ENCODE measurements at regions not wholly inside any gene's neighbourhood (a gene's known extent, or its start where the extent isn't known, plus 50 kb on each side); places are given as distances from the start of the nearest gene placed in this dataset.

DNA sequence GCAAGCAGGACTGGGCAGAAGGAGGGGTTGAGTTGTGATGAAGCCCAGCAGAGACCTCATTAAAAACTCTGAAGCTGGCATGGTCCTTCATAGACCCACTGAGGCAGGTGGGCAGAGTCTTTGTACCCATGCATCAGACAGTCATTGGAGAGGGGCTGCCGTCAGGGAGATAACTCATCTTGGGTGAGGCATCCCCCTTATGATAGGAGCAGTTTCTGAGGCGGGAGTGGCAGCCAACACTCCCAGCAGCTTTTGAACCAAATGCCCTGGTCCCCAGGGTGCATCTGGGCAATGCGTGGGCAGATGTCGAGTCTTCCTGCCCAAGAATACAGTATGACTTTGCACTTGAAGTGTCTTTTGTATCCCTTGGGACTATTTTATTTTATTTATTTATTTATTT, 68.1 kb downstream of the HTR5A start:
- no peak for DNase-seq (ENCODE audit: low spot score)

- DNase-seq (ENCODE audit: low spot score), result no peak
Observed at GRCh38 chr7:155141562-155141961, 71.4 kb downstream of the HTR5A start.

DNA sequence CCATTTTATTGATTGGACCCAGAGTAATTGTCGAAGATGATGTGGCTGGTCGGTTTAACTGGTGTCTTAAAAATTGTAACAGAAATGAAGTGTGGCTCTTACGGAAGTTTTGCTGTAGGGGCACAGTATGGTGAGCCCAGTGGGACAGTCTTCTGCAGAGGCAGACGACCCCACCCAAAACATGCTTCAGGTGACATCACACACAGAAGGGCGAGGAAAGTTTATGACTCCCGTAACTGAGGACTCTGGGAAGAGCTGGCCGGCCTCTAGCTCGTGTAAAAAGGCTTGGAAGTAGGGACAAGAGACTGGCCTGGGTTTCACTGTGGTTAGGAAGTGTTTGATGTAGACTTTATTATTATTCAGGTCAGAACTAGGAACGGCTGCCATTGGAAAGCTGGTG, 73.3 kb downstream of the HTR5A start:
- no peak for DNase-seq (ENCODE audit: low spot score)

DNA sequence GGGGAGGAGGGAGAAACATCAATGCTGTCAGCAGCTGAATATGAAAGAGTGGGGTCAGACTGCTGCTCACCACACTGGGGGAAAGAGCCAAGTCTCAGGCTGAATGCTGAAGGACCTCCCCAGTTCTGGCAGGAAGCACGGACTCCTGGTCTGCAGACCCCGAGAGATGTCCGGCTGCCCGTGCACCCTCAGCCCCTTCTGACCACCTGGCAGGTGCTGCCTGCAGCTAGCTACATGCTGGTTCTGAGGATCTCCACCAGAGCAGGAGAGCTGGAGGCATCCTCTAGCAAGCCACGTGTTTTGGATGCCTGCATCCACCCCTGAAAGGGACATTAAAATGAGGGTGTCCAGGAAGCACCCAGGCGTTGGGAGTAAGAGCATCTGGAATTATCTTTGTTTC, 74.2 kb downstream of the HTR5A start:
- DNase-seq (ENCODE audit: low spot score), result no peak

GRCh38 chr7:155145477-155146255, 75.5 kb downstream of the HTR5A start:
- no peak for DNase-seq (ENCODE audit: low spot score)

DNA sequence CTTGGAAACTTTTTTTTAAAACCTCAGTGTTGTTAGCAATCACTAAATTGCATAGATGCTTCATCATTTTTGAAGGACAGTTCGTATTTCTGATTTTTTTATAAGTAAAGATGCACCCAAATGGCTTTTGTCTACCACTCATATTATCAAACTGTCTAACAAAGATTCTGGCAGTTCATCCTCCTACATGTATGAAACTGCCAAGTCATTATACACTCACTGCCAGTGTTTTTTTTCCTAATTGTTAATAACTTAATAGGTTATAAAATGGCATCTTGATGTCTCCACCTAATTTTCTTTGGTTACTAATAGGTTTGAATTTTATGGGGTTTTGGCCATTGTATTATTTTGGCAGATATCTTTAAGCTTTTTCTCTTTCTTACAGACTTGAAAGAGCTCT, 77.0 kb downstream of the HTR5A start:
- DNase-seq (ENCODE audit: low spot score), result no peak

DNA sequence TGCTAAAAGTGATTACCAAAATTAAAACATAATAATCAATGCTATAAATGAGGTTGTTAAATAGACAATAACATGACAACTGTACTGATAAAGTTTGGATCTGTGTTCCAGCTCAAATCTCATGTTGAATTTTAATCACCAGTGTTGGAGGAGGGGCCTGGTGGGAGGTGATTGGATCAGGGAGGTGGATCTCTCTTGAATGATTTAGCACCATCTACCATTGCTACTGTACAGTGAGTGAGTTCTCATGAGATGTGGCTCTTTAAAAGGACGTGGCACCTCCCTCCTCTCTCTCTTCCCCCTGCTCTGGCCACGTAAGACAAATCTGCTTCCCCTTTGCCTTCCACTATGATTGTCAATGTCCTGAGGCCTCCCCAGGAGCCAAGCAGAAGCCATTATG, 77.5 kb downstream of the HTR5A start:
- no peak for DNase-seq (ENCODE audit: low spot score)

DNA sequence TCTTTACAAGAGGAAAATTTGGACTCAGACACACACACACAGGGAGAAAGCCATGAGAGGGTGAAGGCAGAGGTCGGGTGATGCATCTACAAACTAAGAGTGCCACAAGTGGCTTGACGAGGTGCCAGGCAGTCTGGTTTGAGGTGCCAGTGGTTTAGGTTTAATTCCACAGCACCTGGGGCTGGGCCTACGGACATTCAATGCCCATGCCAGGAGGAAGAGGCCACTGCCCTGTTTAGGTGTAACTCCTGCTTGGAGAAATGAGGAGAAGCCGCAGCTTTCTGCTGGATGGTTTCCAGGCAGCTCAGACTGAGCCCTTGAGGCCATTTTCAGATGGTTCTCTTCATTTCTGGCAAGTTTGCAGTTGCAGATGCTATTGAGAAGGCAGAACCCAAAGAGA, 83.6 kb downstream of the HTR5A start:
- no peak for DNase-seq (ENCODE audit: low spot score)

GRCh38 chr7:155154586-155154985, 84.5 kb downstream of the HTR5A start:
- no peak for DNase-seq (ENCODE audit: low spot score)

- DNase-seq (ENCODE audit: low spot score), result no peak
Observed at GRCh38 chr7:155161690-155162089, 91.6 kb downstream of the HTR5A start.

DNA sequence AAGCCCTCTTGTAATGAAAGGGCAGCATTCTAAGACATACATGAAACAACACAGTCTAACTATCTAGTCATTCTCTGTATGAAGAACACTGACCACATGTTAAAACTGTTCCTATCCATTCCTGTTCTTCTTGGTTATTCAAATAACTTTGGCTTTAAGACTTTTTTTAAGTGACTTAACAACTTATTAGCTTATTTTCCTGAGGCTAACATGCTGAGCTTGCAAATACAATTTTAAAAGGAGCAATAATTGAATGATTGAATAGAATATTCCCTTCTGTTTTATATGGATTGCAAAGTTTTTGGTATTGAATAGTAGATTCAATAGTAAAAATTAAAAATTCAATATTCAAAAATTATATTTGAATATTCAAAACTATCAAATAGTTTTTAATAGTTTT, 92.3 kb downstream of the HTR5A start:
- no peak for DNase-seq (ENCODE audit: low spot score)

DNA sequence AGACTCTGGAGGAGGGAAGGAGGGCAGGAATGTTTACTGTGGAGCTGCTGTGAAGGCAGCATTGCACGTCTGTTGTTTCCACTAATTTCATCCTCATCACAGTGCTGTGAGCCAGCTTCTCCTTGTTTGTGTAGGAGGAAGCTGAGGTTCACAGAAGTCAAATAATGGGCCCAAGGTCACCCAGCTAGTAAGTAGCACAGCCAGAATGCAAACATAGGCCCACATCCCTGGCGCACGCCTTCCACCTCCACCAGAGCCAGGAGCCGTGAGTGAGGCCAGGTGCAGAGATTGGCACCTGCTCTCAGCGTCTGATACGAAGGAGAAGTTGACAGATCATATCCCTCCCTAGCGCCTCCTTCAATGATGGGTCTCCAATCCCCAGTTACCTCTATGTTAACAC, 93.6 kb downstream of the HTR5A start:
- DNase-seq (ENCODE audit: low spot score), result no peak

GRCh38 chr7:155164316-155164715, 94.2 kb downstream of the HTR5A start:
- no peak for DNase-seq (ENCODE audit: low spot score)

- DNase-seq (ENCODE audit: low spot score), result no peak
Observed at GRCh38 chr7:155166108-155166507, 96.0 kb downstream of the HTR5A start.

GRCh38 chr7:155166673-155167370, 96.7 kb downstream of the HTR5A start:
- no peak for DNase-seq (ENCODE audit: low spot score)

DNA sequence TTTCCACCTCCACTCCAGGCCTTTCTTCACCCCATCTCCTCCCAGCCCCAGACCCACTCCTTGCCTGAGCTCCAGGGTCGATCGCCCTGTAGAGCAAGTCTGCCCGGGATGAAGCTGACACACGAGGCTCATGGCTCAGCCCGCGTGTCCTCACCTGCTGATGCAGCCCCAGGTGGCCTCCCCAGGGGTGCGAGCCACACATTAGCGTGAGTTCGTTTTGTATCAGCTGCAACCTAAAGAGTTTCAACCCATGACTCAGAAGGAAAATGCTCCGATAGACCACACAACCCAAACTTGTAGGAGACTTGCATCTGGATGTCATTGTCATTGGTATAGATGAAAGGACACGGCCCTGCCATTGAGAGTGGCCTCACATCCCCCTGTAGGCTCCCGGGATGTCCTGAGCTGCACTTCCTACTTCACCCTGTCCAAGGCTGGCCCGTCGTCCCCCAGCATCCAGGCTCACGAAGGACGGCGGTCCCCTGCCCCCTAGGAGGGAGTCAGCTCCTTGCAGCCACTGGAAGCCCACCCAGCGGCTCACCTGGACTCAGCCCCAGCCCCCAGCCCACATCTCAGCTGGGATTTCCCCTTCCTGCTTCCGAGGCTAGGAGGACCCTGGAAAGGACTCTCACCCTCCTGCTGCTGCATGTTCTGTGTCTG, 97.7 kb downstream of the HTR5A start:
- DNase-seq (ENCODE audit: low spot score), result no peak

GRCh38 chr7:155168597-155169480, 98.7 kb downstream of the HTR5A start:
- no peak for DNase-seq (ENCODE audit: low spot score)

DNA sequence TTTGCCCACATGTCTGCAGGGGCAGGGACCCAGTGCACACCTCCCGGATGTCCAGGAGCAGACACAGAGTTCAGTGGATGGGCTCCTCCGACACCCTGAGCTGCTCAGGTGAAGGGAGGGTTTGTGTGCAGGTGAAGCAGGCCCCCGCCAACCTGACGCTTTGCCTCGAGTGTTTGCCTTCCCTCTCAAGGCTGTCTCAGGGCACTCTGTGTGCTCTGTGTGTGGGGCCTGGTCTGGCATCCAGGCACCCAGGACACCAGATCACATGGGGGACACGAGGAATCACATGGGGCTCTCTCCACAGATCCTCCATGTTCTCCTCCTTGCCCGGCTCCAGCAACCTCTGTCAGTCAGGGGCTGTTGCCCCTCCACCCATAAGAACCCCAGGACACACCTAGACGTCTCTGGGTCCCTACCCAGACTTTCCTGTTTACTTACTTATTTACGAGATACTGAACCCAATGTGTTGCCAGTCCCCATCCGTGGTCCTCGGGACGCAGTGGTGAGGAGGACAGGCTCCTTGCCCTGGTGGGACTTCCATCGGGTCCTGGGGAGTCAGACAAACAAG, 99.5 kb downstream of the HTR5A start:
- no peak for DNase-seq (ENCODE audit: low spot score)

GRCh38 chr7:155170331-155170730, 100.2 kb downstream of the HTR5A start:
- no peak for DNase-seq (ENCODE audit: low spot score)

GRCh38 chr7:155172141-155172540, 102.0 kb downstream of the HTR5A start:
- DNase-seq (ENCODE audit: low spot score), result no peak

DNA sequence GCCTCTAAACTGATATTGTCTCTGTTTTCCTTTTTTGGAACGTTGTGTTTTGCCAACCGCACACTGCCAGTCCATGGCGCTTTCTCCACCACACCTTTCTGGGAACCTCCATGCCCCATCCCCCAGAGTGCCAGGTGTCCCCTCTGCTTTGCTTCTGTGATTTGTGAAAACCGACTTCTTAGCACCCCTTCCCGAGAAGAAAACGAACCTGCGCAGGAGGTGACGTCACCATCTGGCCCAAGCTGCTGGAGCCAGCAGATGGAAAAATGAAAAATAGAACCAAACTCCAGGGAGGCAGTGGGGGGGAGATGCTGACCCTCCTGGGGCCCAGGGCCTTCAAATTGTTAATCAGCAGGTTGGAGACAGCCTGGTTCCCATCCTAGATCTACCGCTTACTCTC, 103.8 kb downstream of the HTR5A start:
- DNase-seq (ENCODE audit: low spot score), result no peak

- DNase-seq (ENCODE audit: low spot score), result no peak
Observed at GRCh38 chr7:155178096-155178495, 108.0 kb downstream of the HTR5A start.
